Spleen (tissue), 7 donors: ENCODE measurements at regions not wholly inside any gene's neighbourhood (a gene's known extent, or its start where the extent isn't known, plus 50 kb on each side); places are given as distances from the start of the nearest gene placed in this dataset.

Source experiments
- POLR2A ChIP-seq, 3 donors: fragments of 450-650 bp; IDR thresholded peaks; one replicate each; pipeline ENCODE4 v1.5.1; 2017; ENCODE audit warnings: antibody characterized with exemption in 3 of 3, mild to moderate bottlenecking in 1 of 3
- POLR2AphosphoS5 ChIP-seq, 3 donors: sonication (generic); formaldehyde crosslinking; IDR thresholded peaks; one replicate each; pipeline ENCODE4 v1.5.1; 2017; ENCODE audit warnings: antibody characterized with exemption in 3 of 3
- TF ChIP-seq, protein P1 (sequence below), 11 experiments: fragments of 200-600 bp in 7 of 11; fragments of 450-650 bp in 4 of 11; sonication (generic) in 4 of 11; IDR thresholded peaks in 8 of 11; conservative IDR thresholded peaks in 3 of 11; 1 replicate in 7 of 11; 2 replicates in 4 of 11; pipeline versions ENCODE4 v1.4.0 to v1.8.0; 2016 to 2021; ENCODE audit warnings: antibody characterized with exemption in 11 of 11, inconsistent platforms in 4 of 11, mild to moderate bottlenecking in 1 of 11
- donor health status: DM: no; HTN: no; CAD: no; lungs with moderate emphysema.
- donor health status: DM: no; HTN: no; CAD: no.
- donor health status: DM: no; HTN: no; CAD: no.

DNA sequence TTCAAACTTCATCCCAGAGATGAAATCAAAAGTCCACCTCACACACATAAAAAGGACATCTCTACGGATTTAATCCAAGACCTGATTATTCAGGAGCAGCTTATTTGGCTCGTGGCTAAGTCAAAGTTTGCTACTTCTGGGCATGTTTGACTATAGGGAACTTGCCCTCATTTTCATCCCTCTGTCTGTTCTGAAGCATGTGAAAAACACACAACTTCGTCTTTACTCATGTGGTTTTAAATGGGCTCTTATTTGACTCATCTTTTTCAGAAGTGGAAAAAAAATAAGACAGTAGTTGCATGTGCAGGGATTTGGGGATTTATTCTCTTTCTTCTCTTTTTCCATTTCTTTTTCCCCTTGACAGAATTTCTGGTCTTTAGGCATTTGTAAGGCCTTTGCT lies 295.9 kb downstream of the TFEC start:
- TF ChIP-seq, protein P1, sequence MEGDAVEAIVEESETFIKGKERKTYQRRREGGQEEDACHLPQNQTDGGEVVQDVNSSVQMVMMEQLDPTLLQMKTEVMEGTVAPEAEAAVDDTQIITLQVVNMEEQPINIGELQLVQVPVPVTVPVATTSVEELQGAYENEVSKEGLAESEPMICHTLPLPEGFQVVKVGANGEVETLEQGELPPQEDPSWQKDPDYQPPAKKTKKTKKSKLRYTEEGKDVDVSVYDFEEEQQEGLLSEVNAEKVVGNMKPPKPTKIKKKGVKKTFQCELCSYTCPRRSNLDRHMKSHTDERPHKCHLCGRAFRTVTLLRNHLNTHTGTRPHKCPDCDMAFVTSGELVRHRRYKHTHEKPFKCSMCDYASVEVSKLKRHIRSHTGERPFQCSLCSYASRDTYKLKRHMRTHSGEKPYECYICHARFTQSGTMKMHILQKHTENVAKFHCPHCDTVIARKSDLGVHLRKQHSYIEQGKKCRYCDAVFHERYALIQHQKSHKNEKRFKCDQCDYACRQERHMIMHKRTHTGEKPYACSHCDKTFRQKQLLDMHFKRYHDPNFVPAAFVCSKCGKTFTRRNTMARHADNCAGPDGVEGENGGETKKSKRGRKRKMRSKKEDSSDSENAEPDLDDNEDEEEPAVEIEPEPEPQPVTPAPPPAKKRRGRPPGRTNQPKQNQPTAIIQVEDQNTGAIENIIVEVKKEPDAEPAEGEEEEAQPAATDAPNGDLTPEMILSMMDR (IDR thresholded peaks at IDR 0.05 in 8 of 11, conservative IDR thresholded peaks at IDR 0.05 in 3 of 11): no peak
- TF ChIP-seq POLR2A (IDR thresholded peaks at IDR 0.05) (no peak), POLR2AphosphoS5 (IDR thresholded peaks at IDR 0.05) (no peak)
